PC-9 (cell line): ENCODE measurements at regions not wholly inside any gene's neighbourhood (a gene's known extent, or its start where the extent isn't known, plus 50 kb on each side); places are given as distances from the start of the nearest gene placed in this dataset.
"Not testable (repeated sequence)": the region's sequence is repeated elsewhere in the genome, so short reads cannot be mapped to it uniquely, and the experiment has no call there.

Source experiments
- BruUV-seq: library from RNA; stranded (reverse); fragments of 400-500 nt; replicated peaks from 2 replicates; lab custom pipeline; 2021; lab: Mats Ljungman, UMichigan
- CTCF ChIA-PET: fragments of 300-600 bp; sonication (Branson Sonifier 250); formaldehyde crosslinking; loops from one replicate; lab custom pipeline; 2022; ENCODE audit warnings: antibody characterized with exemption; lab: Charles Lee
- POLR2A ChIA-PET: fragments of 300-600 bp; sonication (Branson Sonifier 250); formaldehyde crosslinking; loops from one replicate; lab custom pipeline; 2022; ENCODE audit warnings: antibody characterized with exemption; ENCODE audit not compliant: unreplicated experiment; lab: Charles Lee
- DNase-seq, 2 experiments: peaks; one replicate each; pipeline versions ENCODE4 v3.0.0 to v3.0.0-alpha.2; 2015 to 2022; ENCODE audit warnings: mixed read lengths in 1 of 2
- H2AFZ ChIP-seq: fragments of 200-600 bp; sonication (generic); 2 replicates; pipeline ENCODE4 v1.8.1; 2017; ENCODE audit warnings: antibody characterized with exemption
- H3F3A ChIP-seq: fragments of 200-600 bp; sonication (generic); 2 replicates; pipeline ENCODE4 v1.8.1; 2017; ENCODE audit warnings: antibody characterized with exemption, mild to moderate bottlenecking, low read depth; ENCODE audit not compliant: insufficient read depth
- H3K27ac ChIP-seq: fragments of 200-600 bp; sonication (generic); 2 replicates; pipeline ENCODE4 v1.6.1; 2016; ENCODE audit warnings: mixed run types
- H3K27me3 ChIP-seq: fragments of 200-600 bp; sonication (generic); 2 replicates; pipeline ENCODE4 v1.6.1; 2016; ENCODE audit warnings: low read depth, mixed run types; ENCODE audit not compliant: insufficient read depth
- H3K36me3 ChIP-seq: fragments of 200-600 bp; sonication (generic); 2 replicates; pipeline ENCODE4 v1.6.1; 2016; ENCODE audit warnings: low read depth, mixed run types
- H3K4me1 ChIP-seq: fragments of 200-600 bp; sonication (generic); replicated peaks from 2 replicates; pipeline ENCODE4 v1.6.1; 2016; ENCODE audit warnings: mixed run types; ENCODE audit not compliant: insufficient read depth
- H3K4me2 ChIP-seq: fragments of 200-600 bp; sonication (generic); 2 replicates; pipeline ENCODE4 v1.6.1; 2017; ENCODE audit warnings: mixed run types
- H3K4me3 ChIP-seq: fragments of 200-600 bp; sonication (generic); 2 replicates; pipeline ENCODE4 v1.6.1; 2016; ENCODE audit warnings: mixed run types
- H3K79me2 ChIP-seq: fragments of 200-600 bp; sonication (generic); 2 replicates; pipeline ENCODE4 v1.6.1; 2017; ENCODE audit warnings: low read depth, mixed run types
- H3K9me2 ChIP-seq: fragments of 200-600 bp; sonication (generic); 2 replicates; pipeline ENCODE4 v1.8.1; 2017; ENCODE audit warnings: mild to moderate bottlenecking; ENCODE audit not compliant: insufficient read depth
- H3K9me3 ChIP-seq: fragments of 200-600 bp; sonication (generic); 2 replicates; pipeline ENCODE4 v1.8.1; 2016; ENCODE audit warnings: low read depth; ENCODE audit not compliant: insufficient read depth
- H4K20me1 ChIP-seq: fragments of 200-600 bp; sonication (generic); 2 replicates; pipeline ENCODE4 v1.8.1; 2017; ENCODE audit not compliant: insufficient read depth
- intact Hi-C: fragments of 100-400 bp; cut with micrococcal nuclease; formaldehyde crosslinking; loops from one replicate; pipeline ENCODE4 v1.10.0; 2022; ENCODE audit not compliant: unreplicated experiment

DNA sequence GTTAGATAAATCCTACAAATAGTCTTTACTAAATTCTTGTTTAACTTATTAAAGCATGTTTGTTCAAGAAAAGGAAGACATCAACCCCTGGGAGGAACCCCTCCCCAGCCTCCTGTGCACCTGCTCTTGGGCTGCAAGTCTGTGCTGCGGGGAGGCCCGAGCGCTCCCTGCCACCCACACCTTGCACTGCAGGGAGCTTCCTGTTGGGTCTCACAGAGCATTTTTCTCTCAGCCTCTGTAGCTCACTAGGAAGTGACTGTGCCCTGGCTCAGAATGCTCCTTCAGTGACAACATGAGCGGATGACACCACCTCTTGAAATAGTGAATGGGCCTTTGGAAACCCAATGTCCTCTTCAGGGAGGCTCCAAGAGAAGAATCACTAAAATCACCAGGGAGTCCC lies 81.1 kb downstream of the OR4M2 start:
- H3K4me3 ChIP-seq, BruUV-seq, H3K9me2 ChIP-seq, H2AFZ ChIP-seq, intact Hi-C loops, POLR2A ChIA-PET, CTCF ChIA-PET, H4K20me1 ChIP-seq, DNase-seq, H3K4me1 ChIP-seq, H3K79me2 ChIP-seq, H3K36me3 ChIP-seq, H3K9me3 ChIP-seq, H3K27ac ChIP-seq, H3F3A ChIP-seq, H3K27me3 ChIP-seq, H3K4me2 ChIP-seq: not testable (repeated sequence)

DNA sequence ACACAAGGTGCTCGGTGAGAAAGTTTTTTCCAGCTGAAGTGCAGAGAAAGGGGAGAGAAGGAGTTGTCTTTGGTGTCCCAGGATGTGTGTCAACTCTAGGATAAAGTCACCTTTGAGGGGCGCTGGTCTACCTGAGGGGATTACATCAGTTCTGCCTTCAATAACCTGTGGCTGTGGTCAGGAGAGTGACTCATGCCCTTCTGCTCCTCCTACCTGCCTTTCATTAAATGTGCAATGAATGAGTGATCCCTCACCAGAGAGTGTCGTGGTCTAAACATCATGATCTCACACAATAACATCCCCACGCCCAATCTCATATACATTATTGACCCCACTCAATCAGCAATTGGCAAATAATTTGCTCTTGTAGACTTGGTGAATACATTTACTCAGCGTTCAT lies 83.4 kb downstream of the OR4M2 start:
- DNase-seq, intact Hi-C loops, H3K4me3 ChIP-seq, H3K36me3 ChIP-seq, H3K27me3 ChIP-seq, H3K4me2 ChIP-seq, H3K79me2 ChIP-seq, H3F3A ChIP-seq, CTCF ChIA-PET, H2AFZ ChIP-seq, POLR2A ChIA-PET, H3K9me3 ChIP-seq, H3K27ac ChIP-seq, H3K4me1 ChIP-seq, H4K20me1 ChIP-seq, BruUV-seq, H3K9me2 ChIP-seq: not testable (repeated sequence)

DNA sequence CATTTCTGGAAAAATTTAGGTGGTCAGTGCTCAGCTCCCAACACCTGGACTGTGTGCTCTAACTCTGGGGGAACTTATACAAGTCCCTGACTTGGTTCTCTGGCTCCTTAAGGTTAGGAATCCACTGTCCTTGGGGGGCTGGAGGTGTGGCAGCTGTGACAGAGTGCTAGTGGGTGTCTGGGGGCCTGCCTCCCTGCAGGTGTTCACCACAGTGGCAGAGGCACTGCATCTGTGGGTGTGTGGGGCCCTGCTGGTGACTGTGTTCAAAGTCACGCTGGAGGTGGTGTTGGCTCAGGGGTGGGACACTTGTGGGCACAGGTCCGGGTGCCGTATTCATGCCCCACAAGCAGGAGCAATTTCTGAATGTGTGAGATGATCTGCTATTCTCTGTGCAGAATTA lies 87.2 kb downstream of the OR4M2 start:
- H3K4me2 ChIP-seq, H3K79me2 ChIP-seq, H4K20me1 ChIP-seq, H3K9me3 ChIP-seq, H3K36me3 ChIP-seq, H3F3A ChIP-seq, H3K4me3 ChIP-seq, H3K4me1 ChIP-seq, H2AFZ ChIP-seq, DNase-seq, BruUV-seq, POLR2A ChIA-PET, intact Hi-C loops, H3K27me3 ChIP-seq, CTCF ChIA-PET, H3K27ac ChIP-seq, H3K9me2 ChIP-seq: not testable (repeated sequence)

DNA sequence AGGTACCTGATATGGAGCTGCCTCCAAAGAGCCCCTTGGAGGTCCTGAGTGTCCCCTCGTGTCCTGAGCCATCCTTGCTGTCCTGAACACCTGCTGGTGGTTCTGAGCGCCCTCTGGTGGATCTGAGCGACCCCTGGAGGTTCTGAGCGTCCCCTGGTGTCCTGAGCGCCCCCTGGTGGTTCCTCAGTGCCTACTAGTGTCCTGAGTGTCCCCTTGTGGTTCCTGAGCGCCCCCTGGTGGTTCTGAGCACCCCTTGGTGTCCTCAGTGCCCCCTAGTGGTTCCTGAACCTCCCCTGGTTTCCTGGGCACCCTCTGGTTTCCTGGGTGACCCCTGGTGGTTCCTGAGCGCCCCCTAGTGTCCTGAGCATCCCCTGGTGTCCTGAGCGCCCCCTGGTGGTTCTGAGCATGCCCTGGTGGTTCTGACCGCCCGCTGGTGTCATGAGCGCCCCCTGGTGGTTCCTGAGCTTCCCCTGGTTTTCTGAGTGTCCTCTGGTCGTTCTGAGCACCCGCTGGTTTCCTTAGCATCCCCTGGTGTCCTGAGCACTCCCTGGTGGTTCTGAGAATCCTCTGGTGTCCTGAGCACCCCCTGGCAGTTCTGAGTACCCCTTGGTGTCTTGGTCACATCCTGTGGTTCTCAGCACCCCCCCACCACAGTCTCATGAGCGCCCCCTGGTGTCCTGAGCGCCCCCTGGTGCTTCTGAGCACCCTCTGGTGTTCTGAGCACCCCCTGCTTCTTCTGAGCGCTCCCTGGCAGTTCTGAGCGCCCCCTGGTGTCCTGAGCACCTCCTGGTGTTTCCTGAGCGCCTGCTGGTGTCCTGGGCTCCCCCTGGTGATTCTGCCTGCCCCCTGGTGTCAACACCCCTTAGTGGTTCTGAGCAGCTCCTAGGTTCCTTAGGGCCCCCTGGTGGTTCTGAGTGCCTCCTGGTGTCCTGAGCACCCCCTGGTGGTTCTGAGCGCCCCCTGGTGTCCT lies 93.0 kb downstream of the OR4M2 start:
- H4K20me1 ChIP-seq, H3K9me2 ChIP-seq, H3K4me2 ChIP-seq, H3K9me3 ChIP-seq, H3K27me3 ChIP-seq, BruUV-seq, DNase-seq, H3F3A ChIP-seq, CTCF ChIA-PET, H3K79me2 ChIP-seq, intact Hi-C loops, H2AFZ ChIP-seq, H3K4me1 ChIP-seq, H3K27ac ChIP-seq, H3K36me3 ChIP-seq, POLR2A ChIA-PET, H3K4me3 ChIP-seq: not testable (repeated sequence)

DNA sequence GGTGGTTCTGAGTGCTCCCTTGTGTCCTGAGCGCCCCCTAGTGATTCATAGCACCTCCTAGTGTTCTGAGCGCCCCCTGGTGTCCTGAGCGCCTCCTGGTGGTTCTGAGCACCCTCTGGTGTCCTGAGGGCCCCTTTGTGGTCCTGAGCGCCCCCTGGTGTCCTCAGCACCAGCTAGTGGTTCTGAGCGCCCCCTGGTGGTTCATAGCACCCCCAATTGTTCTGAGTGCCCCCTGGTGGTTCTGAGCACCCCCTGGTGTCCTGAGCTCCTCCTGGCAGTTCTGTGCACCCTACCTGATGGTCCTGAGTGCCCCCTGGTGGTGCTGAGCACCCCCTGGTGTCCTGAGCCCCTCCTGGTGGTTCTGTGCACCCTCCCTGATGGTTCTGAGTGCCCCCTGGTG lies 93.8 kb downstream of the OR4M2 start:
- H3K4me3 ChIP-seq, H3K9me2 ChIP-seq, H4K20me1 ChIP-seq, H3K79me2 ChIP-seq, H3K4me1 ChIP-seq, H3K36me3 ChIP-seq, H3K27me3 ChIP-seq, H3F3A ChIP-seq, BruUV-seq, H3K27ac ChIP-seq, CTCF ChIA-PET, intact Hi-C loops, H3K9me3 ChIP-seq, H2AFZ ChIP-seq, H3K4me2 ChIP-seq, POLR2A ChIA-PET, DNase-seq: not testable (repeated sequence)

DNA sequence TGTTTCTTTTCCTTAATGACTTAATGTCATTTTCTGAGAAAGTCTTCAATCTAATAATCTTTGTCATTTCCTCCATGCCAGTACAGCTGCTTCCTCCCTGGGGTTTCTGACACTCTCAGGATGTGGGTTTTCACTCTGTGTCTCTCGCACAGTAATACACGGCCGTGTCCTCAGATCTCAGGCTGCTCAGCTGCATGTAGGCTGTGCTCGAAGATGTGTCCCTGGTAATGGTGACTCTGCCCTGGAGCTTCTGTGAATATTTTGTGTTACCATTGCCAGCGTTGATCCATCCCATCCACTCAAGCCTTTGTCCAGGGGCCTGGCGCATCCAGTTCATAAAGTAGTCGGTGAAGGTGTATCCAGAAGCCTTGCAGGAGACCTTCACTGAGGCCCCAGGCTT lies 97.6 kb downstream of the OR4M2 start:
- H3K79me2 ChIP-seq, intact Hi-C loops, H3K36me3 ChIP-seq, CTCF ChIA-PET, H3K4me2 ChIP-seq, H3F3A ChIP-seq, H3K4me3 ChIP-seq, H2AFZ ChIP-seq, H3K4me1 ChIP-seq, H3K9me3 ChIP-seq, H4K20me1 ChIP-seq, POLR2A ChIA-PET, H3K9me2 ChIP-seq, DNase-seq, H3K27me3 ChIP-seq, BruUV-seq, H3K27ac ChIP-seq: not testable (repeated sequence)

DNA sequence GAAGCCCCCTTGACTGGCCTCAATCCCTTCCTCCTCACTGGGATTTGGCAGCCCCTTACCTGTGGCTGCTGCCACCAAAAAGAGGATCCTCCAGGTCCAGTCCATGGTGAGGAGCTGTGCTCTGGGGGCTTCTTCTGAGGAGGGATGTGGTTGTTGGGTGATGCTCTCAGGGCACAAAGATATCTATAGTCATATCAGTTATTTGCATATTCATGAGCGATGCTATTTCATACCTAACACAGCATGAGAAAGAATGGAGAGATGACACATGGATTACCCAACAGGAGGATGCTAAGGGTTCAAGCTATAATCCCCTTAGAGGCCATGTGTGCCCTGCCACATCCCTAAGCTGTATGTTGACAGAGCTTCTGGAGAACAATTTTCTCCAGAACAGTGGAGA lies 98.1 kb downstream of the OR4M2 start:
- H3K9me2 ChIP-seq, DNase-seq, H3K4me1 ChIP-seq, H3K4me3 ChIP-seq, CTCF ChIA-PET, H2AFZ ChIP-seq, H3K9me3 ChIP-seq, H3K27ac ChIP-seq, BruUV-seq, H3K79me2 ChIP-seq, intact Hi-C loops, H4K20me1 ChIP-seq, POLR2A ChIA-PET, H3K27me3 ChIP-seq, H3K4me2 ChIP-seq, H3F3A ChIP-seq, H3K36me3 ChIP-seq: not testable (repeated sequence)
